Gastroesophageal sphincter (tissue), 3 donors: ENCODE measurements at regions not wholly inside any gene's neighbourhood (a gene's known extent, or its start where the extent isn't known, plus 50 kb on each side); places are given as distances from the start of the nearest gene placed in this dataset.

Experiments
- EP300 ChIP-seq: sonication (generic); formaldehyde crosslinking; IDR thresholded peaks from one replicate; pipeline ENCODE4 v1.6.1; 2017; ENCODE audit warnings: antibody characterized with exemption, mild to moderate bottlenecking
- POLR2A ChIP-seq, 2 donors: fragments of 450-650 bp; IDR thresholded peaks; one replicate each; pipeline ENCODE4 v1.6.1; 2017; ENCODE audit warnings: antibody characterized with exemption in 2 of 2, mild to moderate bottlenecking in 2 of 2, moderate library complexity in 1 of 2
- POLR2AphosphoS5 ChIP-seq: sonication (generic); formaldehyde crosslinking; IDR thresholded peaks from one replicate; pipeline ENCODE4 v1.6.1; 2017; ENCODE audit warnings: antibody characterized with exemption
- TF ChIP-seq, protein P1 (sequence below), 4 experiments: fragments of 200-600 bp in 2 of 4; fragments of 450-650 bp in 2 of 4; sonication (generic) in 1 of 4; IDR thresholded peaks; one replicate each; pipeline ENCODE4 v1.5.1; 2017 to 2019; ENCODE audit warnings: antibody characterized with exemption in 4 of 4, mild to moderate bottlenecking in 2 of 4, moderate library complexity in 2 of 4

DNA sequence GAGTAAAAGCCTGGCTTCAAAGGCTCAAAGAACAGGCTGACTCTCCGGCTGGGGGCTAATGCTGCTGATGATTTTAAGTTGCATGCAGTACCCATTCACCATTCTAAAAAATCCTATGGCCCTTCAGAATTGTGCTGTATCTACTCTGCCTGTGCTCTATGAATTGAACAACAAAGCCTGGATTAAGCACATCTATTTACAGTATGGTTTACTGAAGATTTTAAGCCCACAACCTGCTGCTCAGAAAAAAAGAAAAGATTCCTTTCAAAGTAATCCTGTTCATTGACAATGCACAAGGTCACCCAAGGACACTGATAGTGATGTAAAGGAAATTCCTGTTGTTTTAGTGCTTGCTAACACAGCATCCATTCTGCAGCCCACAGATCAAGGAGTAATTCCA lies 84.9 kb upstream of the SFRP2 start:
- TF ChIP-seq POLR2A (IDR thresholded peaks at IDR 0.05) (no peak), POLR2AphosphoS5 (no peak), EP300 (no peak)
- TF ChIP-seq, protein P1, sequence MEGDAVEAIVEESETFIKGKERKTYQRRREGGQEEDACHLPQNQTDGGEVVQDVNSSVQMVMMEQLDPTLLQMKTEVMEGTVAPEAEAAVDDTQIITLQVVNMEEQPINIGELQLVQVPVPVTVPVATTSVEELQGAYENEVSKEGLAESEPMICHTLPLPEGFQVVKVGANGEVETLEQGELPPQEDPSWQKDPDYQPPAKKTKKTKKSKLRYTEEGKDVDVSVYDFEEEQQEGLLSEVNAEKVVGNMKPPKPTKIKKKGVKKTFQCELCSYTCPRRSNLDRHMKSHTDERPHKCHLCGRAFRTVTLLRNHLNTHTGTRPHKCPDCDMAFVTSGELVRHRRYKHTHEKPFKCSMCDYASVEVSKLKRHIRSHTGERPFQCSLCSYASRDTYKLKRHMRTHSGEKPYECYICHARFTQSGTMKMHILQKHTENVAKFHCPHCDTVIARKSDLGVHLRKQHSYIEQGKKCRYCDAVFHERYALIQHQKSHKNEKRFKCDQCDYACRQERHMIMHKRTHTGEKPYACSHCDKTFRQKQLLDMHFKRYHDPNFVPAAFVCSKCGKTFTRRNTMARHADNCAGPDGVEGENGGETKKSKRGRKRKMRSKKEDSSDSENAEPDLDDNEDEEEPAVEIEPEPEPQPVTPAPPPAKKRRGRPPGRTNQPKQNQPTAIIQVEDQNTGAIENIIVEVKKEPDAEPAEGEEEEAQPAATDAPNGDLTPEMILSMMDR (IDR thresholded peaks at IDR 0.05): no peak
